SK-N-SH treated with all-trans-retinoic acid at 6 μM for 48 hours (cell line): ENCODE measurements at regions not wholly inside any gene's neighbourhood (a gene's known extent, or its start where the extent isn't known, plus 50 kb on each side); places are given as distances from the start of the nearest gene placed in this dataset.

Experiments
- ATAC-seq: fragments of 200-7000 bp; cut with Tn5 transposase; 3 replicates; pipeline ENCODE4 v1.9.1; 2020; ENCODE audit warnings: mild to moderate bottlenecking, moderate library complexity
- CSDC2 ChIP-seq: fragments of 250-450 bp; sonication (Bioruptor Pico); IDR thresholded peaks from 2 replicates; pipeline ENCODE4 v1.5.0; 2020; ENCODE audit warnings: mild to moderate bottlenecking, moderate library complexity
- CSRNP3 ChIP-seq: fragments of 250-450 bp; sonication (Bioruptor Pico); IDR thresholded peaks from 2 replicates; pipeline ENCODE4 v1.5.1; 2021; ENCODE audit warnings: mild to moderate bottlenecking, moderate library complexity
- POU6F1 ChIP-seq: fragments of 250-450 bp; sonication (Bioruptor Pico); IDR thresholded peaks from 2 replicates; pipeline ENCODE4 v1.8.0; 2021; ENCODE audit warnings: low read depth, mild to moderate bottlenecking, moderate library complexity, borderline replicate concordance
- PPARA ChIP-seq: fragments of 250-450 bp; sonication (Bioruptor Pico); IDR thresholded peaks from 2 replicates; pipeline ENCODE4 v1.5.0; 2020; ENCODE audit warnings: mild to moderate bottlenecking, borderline replicate concordance
- RARB ChIP-seq: fragments of 250-450 bp; sonication (Bioruptor Pico); IDR thresholded peaks from 2 replicates; pipeline ENCODE4 v1.8.0; 2021; ENCODE audit warnings: mild to moderate bottlenecking, moderate library complexity
- SNAI2 ChIP-seq: fragments of 250-450 bp; sonication (Bioruptor Pico); IDR thresholded peaks from 2 replicates; pipeline ENCODE4 v1.5.0; 2020; ENCODE audit warnings: mild to moderate bottlenecking, moderate library complexity
- TCF4 ChIP-seq: fragments of 250-450 bp; sonication (Bioruptor Pico); IDR thresholded peaks from 2 replicates; pipeline ENCODE4 v1.8.0; 2021; ENCODE audit warnings: mild to moderate bottlenecking, moderate library complexity, borderline replicate concordance
- TSHZ2 ChIP-seq: fragments of 250-450 bp; sonication (Bioruptor Pico); IDR thresholded peaks from 2 replicates; pipeline ENCODE4 v1.5.0; 2020; ENCODE audit warnings: mild to moderate bottlenecking, moderate library complexity
- ZFP3 ChIP-seq: fragments of 250-450 bp; sonication (Bioruptor Pico); IDR thresholded peaks from 2 replicates; pipeline ENCODE4 v1.5.0; 2020; ENCODE audit warnings: mild to moderate bottlenecking, moderate library complexity
- ZFP30 ChIP-seq: fragments of 450-650 bp; formaldehyde crosslinking; IDR thresholded peaks from 2 replicates; pipeline ENCODE4 v1.5.0; 2022; ENCODE audit warnings: mild to moderate bottlenecking, moderate library complexity
- TF ChIP-seq, protein P1 (sequence below): fragments of 250-450 bp; sonication (Bioruptor Pico); IDR thresholded peaks from 2 replicates; pipeline ENCODE4 v1.5.1; 2020; ENCODE audit warnings: low read depth, mild to moderate bottlenecking, moderate library complexity
- TF ChIP-seq, protein P2 (sequence below): fragments of 250-450 bp; sonication (Bioruptor Pico); IDR thresholded peaks from 2 replicates; pipeline ENCODE4 v1.8.0; 2020; ENCODE audit warnings: mild to moderate bottlenecking, moderate library complexity, borderline replicate concordance

DNA sequence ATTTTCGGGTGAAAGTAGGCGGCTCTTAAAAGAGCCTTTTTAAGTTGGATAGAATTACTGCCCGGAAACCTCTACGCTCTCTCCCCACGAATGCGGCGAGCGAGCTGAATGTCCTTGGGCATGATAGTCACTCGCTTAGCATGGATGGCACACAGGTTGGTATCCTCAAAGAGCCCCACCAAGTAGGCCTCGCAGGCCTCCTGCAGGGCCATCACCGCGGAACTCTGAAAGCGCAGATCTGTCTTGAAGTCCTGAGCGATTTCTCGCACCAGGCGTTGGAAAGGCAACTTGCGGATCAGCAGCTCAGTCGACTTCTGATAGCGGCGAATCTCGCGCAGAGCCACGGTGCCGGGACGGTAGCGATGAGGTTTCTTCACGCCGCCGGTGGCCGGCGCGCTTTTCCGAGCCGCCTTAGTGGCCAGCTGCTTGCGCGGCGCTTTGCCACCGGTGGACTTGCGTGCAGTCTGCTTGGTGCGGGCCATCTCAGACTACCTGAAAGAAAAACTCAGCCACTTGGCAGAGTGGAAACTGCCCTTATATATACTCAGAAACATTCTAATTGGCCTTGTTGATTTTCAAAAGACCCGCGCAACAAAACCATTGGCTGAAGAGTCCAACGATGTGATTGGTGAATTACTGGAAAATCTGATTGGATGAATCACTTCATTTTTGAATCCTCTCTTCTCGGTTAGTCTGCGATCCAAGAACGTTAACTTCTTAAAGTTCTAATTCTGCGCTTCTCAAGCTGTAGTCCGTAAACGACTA is 93.9 kb upstream of the BTN3A2 start:
- TF ChIP-seq RARB (CRISPR knock-in tag): no peak
- no peak for TF ChIP-seq TSHZ2 (CRISPR knock-in tag)
- TF ChIP-seq PPARA: no peak
- no peak for TF ChIP-seq ZFP3 (CRISPR knock-in tag)
- no peak for TF ChIP-seq ZFP30
- no peak for TF ChIP-seq SNAI2 (CRISPR knock-in tag)
- no peak for TF ChIP-seq CSDC2
- no peak for TF ChIP-seq CSRNP3 (CRISPR knock-in tag)
- peak; percentile 50 for ATAC-seq

GRCh38 chr6:26271668-26272024 is 93.4 kb upstream of the BTN3A2 start:
- TF ChIP-seq, protein P1, sequence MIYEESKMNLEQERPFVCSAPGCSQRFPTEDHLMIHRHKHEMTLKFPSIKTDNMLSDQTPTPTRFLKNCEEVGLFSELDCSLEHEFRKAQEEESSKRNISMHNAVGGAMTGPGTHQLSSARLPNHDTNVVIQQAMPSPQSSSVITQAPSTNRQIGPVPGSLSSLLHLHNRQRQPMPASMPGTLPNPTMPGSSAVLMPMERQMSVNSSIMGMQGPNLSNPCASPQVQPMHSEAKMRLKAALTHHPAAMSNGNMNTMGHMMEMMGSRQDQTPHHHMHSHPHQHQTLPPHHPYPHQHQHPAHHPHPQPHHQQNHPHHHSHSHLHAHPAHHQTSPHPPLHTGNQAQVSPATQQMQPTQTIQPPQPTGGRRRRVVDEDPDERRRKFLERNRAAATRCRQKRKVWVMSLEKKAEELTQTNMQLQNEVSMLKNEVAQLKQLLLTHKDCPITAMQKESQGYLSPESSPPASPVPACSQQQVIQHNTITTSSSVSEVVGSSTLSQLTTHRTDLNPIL (CRISPR knock-in tag): no peak
- TF ChIP-seq TCF4 (CRISPR knock-in tag) (no peak), ZFP3 (CRISPR knock-in tag) (no peak), TSHZ2 (CRISPR knock-in tag) (no peak)
- TF ChIP-seq, protein P2, sequence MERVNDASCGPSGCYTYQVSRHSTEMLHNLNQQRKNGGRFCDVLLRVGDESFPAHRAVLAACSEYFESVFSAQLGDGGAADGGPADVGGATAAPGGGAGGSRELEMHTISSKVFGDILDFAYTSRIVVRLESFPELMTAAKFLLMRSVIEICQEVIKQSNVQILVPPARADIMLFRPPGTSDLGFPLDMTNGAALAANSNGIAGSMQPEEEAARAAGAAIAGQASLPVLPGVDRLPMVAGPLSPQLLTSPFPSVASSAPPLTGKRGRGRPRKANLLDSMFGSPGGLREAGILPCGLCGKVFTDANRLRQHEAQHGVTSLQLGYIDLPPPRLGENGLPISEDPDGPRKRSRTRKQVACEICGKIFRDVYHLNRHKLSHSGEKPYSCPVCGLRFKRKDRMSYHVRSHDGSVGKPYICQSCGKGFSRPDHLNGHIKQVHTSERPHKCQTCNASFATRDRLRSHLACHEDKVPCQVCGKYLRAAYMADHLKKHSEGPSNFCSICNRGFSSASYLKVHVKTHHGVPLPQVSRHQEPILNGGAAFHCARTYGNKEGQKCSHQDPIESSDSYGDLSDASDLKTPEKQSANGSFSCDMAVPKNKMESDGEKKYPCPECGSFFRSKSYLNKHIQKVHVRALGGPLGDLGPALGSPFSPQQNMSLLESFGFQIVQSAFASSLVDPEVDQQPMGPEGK (CRISPR knock-in tag): no peak
- ATAC-seq: no peak

- peak; percentile 22 for ATAC-seq
- TF ChIP-seq TCF4 (CRISPR knock-in tag) (no peak), POU6F1 (CRISPR knock-in tag) (no peak), CSDC2 (no peak)
- TF ChIP-seq, protein P1 (CRISPR knock-in tag): no peak
Measured at GRCh38 chr6:26272171-26272637, 92.8 kb upstream of the BTN3A2 start.
